Neural progenitor cell (in vitro differentiated cells): ENCODE measurements at regions not wholly inside any gene's neighbourhood (a gene's known extent, or its start where the extent isn't known, plus 50 kb on each side); places are given as distances from the start of the nearest gene placed in this dataset.

Source experiments
- DNase-seq: peaks from one replicate; pipeline ENCODE4 v3.0.0-alpha.2; 2016; ENCODE audit warnings: low spot score
- H2AFZ ChIP-seq: fragments of 200-600 bp; sonication (generic); replicated peaks from 2 replicates; pipeline ENCODE4 v1.6.1; 2016; ENCODE audit warnings: antibody characterized with exemption
- H3F3A ChIP-seq: fragments of 200-600 bp; sonication (generic); 2 replicates; pipeline ENCODE4 v1.6.1; 2016; ENCODE audit warnings: antibody characterized with exemption, low read depth
- H3K27ac ChIP-seq: fragments of 200-600 bp; sonication (generic); 2 replicates; pipeline ENCODE4 v1.5.1; 2016; ENCODE audit warnings: mild to moderate bottlenecking
- H3K27me3 ChIP-seq: fragments of 200-600 bp; sonication (generic); 2 replicates; pipeline ENCODE4 v1.6.1; 2016; ENCODE audit warnings: mild to moderate bottlenecking, moderate library complexity
- H3K36me3 ChIP-seq: fragments of 200-600 bp; sonication (generic); 2 replicates; pipeline ENCODE4 v1.5.1; 2016
- H3K4me1 ChIP-seq: fragments of 200-600 bp; sonication (generic); 2 replicates; pipeline ENCODE4 v1.6.1; 2016; ENCODE audit warnings: mixed run types
- H3K4me2 ChIP-seq: fragments of 200-600 bp; sonication (generic); 2 replicates; pipeline ENCODE4 v1.6.1; 2016
- H3K4me3 ChIP-seq: fragments of 200-600 bp; sonication (generic); 2 replicates; pipeline ENCODE4 v1.5.1; 2016
- H3K79me2 ChIP-seq: fragments of 200-600 bp; sonication (generic); 2 replicates; pipeline ENCODE4 v1.6.1; 2016; ENCODE audit warnings: low read depth
- H3K9ac ChIP-seq: fragments of 200-600 bp; sonication (generic); 2 replicates; pipeline ENCODE4 v1.6.1; 2016
- H3K9me3 ChIP-seq: fragments of 200-600 bp; sonication (generic); 2 replicates; pipeline ENCODE4 v1.5.1; 2016; ENCODE audit warnings: low read depth
- H4K20me1 ChIP-seq: fragments of 200-600 bp; sonication (generic); 2 replicates; pipeline ENCODE4 v1.6.1; 2016; ENCODE audit warnings: low read depth
- H3K27ac Mint-ChIP-seq: 3 replicates; pipeline ENCODE4 v1.8.0; 2021; ENCODE audit warnings: mixed read lengths
- H3K27me3 Mint-ChIP-seq: 2 replicates; pipeline ENCODE4 v1.8.0; 2022; ENCODE audit warnings: low read depth, mild to moderate bottlenecking, inconsistent platforms, moderate library complexity, mixed read lengths; ENCODE audit not compliant: insufficient read depth
- H3K36me3 Mint-ChIP-seq: 3 replicates; pipeline ENCODE4 v1.8.0; 2021; ENCODE audit warnings: mixed read lengths
- H3K4me1 Mint-ChIP-seq: 3 replicates; pipeline ENCODE4 v1.8.0; 2021; ENCODE audit warnings: mixed read lengths
- H3K4me3 Mint-ChIP-seq: 3 replicates; pipeline ENCODE4 v1.8.0; 2021; ENCODE audit warnings: mild to moderate bottlenecking, moderate library complexity, mixed read lengths
- H3K9me3 Mint-ChIP-seq: 3 replicates; pipeline ENCODE4 v1.8.0; 2020; ENCODE audit warnings: mixed read lengths
- EZH2 ChIP-seq: fragments of 200-600 bp; sonication (generic); IDR thresholded peaks from 2 replicates; pipeline ENCODE4 v1.6.1; 2017; ENCODE audit warnings: antibody characterized with exemption, mild to moderate bottlenecking, moderate library complexity
- EZH2phosphoT487 ChIP-seq: fragments of 200-600 bp; sonication (generic); IDR thresholded peaks from 2 replicates; pipeline ENCODE4 v1.6.1; 2017; ENCODE audit warnings: antibody characterized with exemption
- TF ChIP-seq, protein P1 (sequence below): fragments of 200-600 bp; sonication (generic); IDR thresholded peaks from 2 replicates; pipeline ENCODE4 v1.5.1; 2017; ENCODE audit warnings: antibody characterized with exemption, mild to moderate bottlenecking

DNA sequence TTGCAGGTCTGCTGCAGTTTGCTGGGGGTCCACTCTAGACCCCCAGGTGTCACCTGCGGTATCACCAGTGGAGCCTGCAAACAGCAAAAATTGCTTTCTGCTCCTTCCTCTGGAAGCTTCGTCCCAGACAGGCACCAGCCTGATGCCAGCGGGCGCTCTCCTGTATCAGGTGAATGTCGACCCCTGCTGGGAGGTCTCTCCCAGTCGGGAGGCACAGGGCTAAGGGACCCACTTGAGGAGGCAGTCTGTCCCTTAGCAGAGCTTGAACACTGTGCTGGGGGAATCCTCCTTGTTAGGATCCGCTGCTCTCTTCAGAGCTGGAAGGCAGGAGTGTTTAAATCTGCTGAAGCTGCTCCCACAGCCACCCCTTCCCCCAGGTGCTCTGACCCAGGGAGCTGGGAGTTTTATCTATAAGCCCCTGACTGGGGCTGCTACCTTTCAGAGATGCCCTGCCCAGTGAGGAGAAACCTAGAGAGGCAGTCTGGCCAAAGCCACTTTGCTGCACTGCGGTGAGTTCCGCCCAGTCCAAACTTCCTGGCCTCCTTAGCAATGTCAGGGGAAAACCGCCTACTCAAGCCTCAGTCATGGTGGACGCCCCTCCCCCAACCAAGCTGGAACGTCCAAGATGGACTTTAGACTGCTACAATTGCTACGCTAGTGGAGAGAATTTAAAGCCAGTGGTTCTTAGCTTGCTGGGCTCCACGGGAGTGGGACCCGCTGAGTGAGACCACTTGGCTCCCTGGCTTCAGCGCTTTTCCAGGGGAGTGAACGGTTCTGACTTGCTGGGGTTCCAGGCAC, 652.5 kb downstream of the KCNJ3 start:
- no peak overlapping the region for H3K27ac ChIP-seq
- no peak for DNase-seq
- H3K4me1 Mint-ChIP-seq = no peaks in the 10 kb centered on the region

DNA sequence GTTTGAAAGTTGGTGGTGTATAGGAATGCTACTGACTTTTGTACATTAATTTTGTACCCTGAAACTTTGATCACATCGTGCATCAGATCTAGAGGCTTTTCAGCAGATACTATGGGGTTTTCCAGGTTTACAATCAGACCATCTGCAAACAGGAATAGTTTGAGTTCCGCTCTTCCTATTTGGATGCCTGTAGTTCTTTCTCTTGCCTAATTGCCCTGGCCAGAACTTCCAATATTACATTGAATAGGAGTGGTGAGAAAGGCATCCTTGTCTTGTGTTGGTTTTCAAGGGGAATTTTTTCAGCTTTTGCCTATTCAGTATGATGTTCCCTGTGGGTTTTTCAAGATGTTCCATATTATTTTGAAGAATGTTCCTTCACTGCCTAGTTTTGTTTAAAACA, 633.5 kb downstream of the KCNJ3 start:
- no peaks in the 10 kb centered on the region for H3K4me1 Mint-ChIP-seq
- H3K27ac Mint-ChIP-seq = no peak overlapping the region
- Histone ChIP-seq H3K27me3 (no peaks in the 10 kb centered on the region), H3K36me3 (no peaks in the 10 kb centered on the region), H3K4me3 (no peak overlapping the region), H3K4me2 (no peak overlapping the region), H2AFZ (no peak overlapping the region), H3K79me2 (no peaks in the 10 kb centered on the region), H3K9me3 (no peaks in the 10 kb centered on the region), H3K4me1 (no peaks in the 10 kb centered on the region), H3K9ac (no peak overlapping the region), H4K20me1 (no peaks in the 10 kb centered on the region), H3K27ac (no peak overlapping the region), H3F3A (no peaks in the 10 kb centered on the region)
- no peaks in the 10 kb centered on the region for H3K27me3 Mint-ChIP-seq
- no peaks in the 10 kb centered on the region for H3K9me3 Mint-ChIP-seq
- TF ChIP-seq EZH2 (no peak), EZH2phosphoT487 (no peak)
- TF ChIP-seq, protein P1, sequence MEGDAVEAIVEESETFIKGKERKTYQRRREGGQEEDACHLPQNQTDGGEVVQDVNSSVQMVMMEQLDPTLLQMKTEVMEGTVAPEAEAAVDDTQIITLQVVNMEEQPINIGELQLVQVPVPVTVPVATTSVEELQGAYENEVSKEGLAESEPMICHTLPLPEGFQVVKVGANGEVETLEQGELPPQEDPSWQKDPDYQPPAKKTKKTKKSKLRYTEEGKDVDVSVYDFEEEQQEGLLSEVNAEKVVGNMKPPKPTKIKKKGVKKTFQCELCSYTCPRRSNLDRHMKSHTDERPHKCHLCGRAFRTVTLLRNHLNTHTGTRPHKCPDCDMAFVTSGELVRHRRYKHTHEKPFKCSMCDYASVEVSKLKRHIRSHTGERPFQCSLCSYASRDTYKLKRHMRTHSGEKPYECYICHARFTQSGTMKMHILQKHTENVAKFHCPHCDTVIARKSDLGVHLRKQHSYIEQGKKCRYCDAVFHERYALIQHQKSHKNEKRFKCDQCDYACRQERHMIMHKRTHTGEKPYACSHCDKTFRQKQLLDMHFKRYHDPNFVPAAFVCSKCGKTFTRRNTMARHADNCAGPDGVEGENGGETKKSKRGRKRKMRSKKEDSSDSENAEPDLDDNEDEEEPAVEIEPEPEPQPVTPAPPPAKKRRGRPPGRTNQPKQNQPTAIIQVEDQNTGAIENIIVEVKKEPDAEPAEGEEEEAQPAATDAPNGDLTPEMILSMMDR = no peak
- H3K36me3 Mint-ChIP-seq = no peaks in the 10 kb centered on the region
- DNase-seq = no peak
- H3K4me3 Mint-ChIP-seq = no peak overlapping the region

More for the DNA sequence above, 652.5 kb downstream of the KCNJ3 start:
- TF ChIP-seq EZH2 (no peak), EZH2phosphoT487 (no peak)
- TF ChIP-seq, protein P1 = no peak
- H3K9me3 ChIP-seq = no peaks in the 10 kb centered on the region
- H4K20me1 ChIP-seq = no peaks in the 10 kb centered on the region
- H3K4me1 ChIP-seq = no peaks in the 10 kb centered on the region
- H3K27me3 ChIP-seq = no peaks in the 10 kb centered on the region
- H3K4me2 ChIP-seq = no peak overlapping the region
- H3K36me3 ChIP-seq = no peaks in the 10 kb centered on the region
- no peak overlapping the region for H2AFZ ChIP-seq
- no peak overlapping the region for H3K4me3 ChIP-seq
- no peak overlapping the region for H3K9ac ChIP-seq
- Mint-ChIP-seq H3K4me3 (no peak overlapping the region), H3K9me3 (no peaks in the 10 kb centered on the region), H3K36me3 (no peaks in the 10 kb centered on the region), H3K27ac (no peak overlapping the region), H3K27me3 (peaks cover 5% of the 10 kb centered on the region)
- H3K79me2 ChIP-seq = no peaks in the 10 kb centered on the region
- no peaks in the 10 kb centered on the region for H3F3A ChIP-seq

DNA sequence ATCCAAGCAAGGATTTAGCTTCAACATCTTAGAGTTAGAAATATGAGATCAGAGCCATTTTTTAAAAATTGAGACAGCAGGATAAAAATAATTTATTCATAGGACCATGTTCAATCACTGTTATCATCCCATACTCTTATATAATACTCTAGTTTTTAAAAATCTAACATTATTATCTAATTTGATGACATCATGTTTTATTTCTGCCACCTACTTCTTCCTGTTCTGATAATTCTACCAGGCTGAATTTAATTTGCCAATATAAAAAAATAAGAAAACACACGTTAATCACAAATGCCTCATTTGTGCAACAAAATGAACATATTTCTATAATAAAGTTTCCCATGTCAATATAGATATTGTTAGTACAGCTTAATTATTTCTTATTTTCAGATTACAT, 621.7 kb downstream of the KCNJ3 start:
- Histone ChIP-seq H3K4me3 (no peak overlapping the region), H3K4me1 (no peaks in the 10 kb centered on the region), H3K36me3 (no peaks in the 10 kb centered on the region), H3K9ac (no peak overlapping the region), H3K79me2 (no peaks in the 10 kb centered on the region), H4K20me1 (no peaks in the 10 kb centered on the region), H3F3A (no peaks in the 10 kb centered on the region), H3K4me2 (no peak overlapping the region), H3K9me3 (no peaks in the 10 kb centered on the region), H3K27me3 (no peaks in the 10 kb centered on the region), H2AFZ (no peak overlapping the region), H3K27ac (no peak overlapping the region)
- no peak overlapping the region for H3K27ac Mint-ChIP-seq
- DNase-seq = no peak
- no peaks in the 10 kb centered on the region for H3K27me3 Mint-ChIP-seq
- no peaks in the 10 kb centered on the region for H3K36me3 Mint-ChIP-seq
- no peak for TF ChIP-seq EZH2
- H3K4me3 Mint-ChIP-seq = no peak overlapping the region
- no peaks in the 10 kb centered on the region for H3K9me3 Mint-ChIP-seq
- no peaks in the 10 kb centered on the region for H3K4me1 Mint-ChIP-seq

DNA sequence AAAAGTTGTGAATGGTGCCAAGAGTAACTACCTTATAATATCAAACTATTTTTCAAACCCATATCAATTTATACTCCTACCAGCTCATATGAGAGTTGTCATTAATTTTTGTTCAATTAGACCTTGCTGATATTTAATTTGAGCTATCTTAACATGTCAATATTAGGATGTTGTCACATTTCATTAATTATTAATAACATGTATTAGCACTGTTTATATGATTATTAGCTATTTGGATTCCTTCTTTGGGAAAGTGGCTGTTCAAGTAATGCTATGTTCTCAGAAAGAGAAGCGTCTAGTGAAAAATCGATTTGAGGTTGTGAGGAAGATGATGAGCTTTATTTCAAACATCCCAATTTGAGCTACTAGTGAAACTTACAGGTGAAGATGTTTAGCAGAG, 620.2 kb downstream of the KCNJ3 start:
- Histone ChIP-seq H3K27me3 (no peaks in the 10 kb centered on the region), H3K4me2 (no peak overlapping the region), H3K79me2 (no peaks in the 10 kb centered on the region), H4K20me1 (no peaks in the 10 kb centered on the region), H2AFZ (no peak overlapping the region), H3F3A (no peaks in the 10 kb centered on the region), H3K27ac (no peak overlapping the region), H3K4me1 (no peaks in the 10 kb centered on the region), H3K36me3 (no peaks in the 10 kb centered on the region), H3K9me3 (no peaks in the 10 kb centered on the region), H3K4me3 (no peak overlapping the region), H3K9ac (no peak overlapping the region)
- Mint-ChIP-seq H3K4me3 (no peak overlapping the region), H3K27ac (no peak overlapping the region), H3K4me1 (no peaks in the 10 kb centered on the region), H3K36me3 (no peaks in the 10 kb centered on the region), H3K9me3 (no peaks in the 10 kb centered on the region), H3K27me3 (no peaks in the 10 kb centered on the region)
- no peak for TF ChIP-seq EZH2
- TF ChIP-seq, protein P1 = no peak
- TF ChIP-seq EZH2phosphoT487 = no peak
- no peak for DNase-seq
